ENCODE measurements at regions not wholly inside any gene's neighbourhood (a gene's known extent, or its start where the extent isn't known, plus 50 kb on each side); places are given as distances from the start of the nearest gene placed in this dataset.

DNA sequence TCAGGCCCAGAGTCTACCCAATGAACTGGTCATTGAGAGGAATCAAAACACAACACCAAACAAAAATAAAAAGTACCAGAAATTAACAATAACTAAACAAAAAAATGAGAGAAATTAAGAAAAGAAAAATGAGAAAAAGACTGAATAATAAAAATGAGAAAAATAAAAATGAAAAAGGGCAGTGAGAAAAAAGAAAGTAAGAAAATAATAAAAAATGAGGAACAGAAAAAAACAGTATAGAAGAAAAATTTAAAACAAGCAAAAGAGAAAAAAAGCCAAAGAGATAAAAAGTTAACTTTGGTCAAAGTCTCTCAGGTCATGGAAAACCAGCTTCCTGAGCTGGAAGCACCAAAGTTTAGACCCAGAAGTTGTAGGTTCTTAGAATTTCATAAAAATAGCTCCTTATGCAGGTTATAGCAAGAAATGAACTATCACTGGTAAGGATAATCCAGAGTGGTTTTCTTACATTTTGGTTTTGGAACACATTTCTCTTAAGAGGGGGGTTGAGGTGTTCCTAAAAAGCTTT is 51.0 kb upstream of the WDR17 start:
- no peaks in the 10 kb centered on the region for H3K27me3 ChIP-seq (ENCODE audit: low read depth, low read length)
- no peaks in the 10 kb centered on the region for H3K9me3 ChIP-seq (ENCODE audit: control insufficient read depth in 1 of 2, low read length in 2 of 2)
- H3K4me1 ChIP-seq (ENCODE audit: control insufficient read depth in 1 of 2, insufficient read depth in 2 of 2, low read length in 2 of 2) = no peaks in the 10 kb centered on the region
- H3K27ac ChIP-seq (ENCODE audit: low read length) = no peak overlapping the region
- no peak overlapping the region for H3K4me3 ChIP-seq (ENCODE audit: low read depth in 1 of 2, low read length in 2 of 2)
- no peaks in the 10 kb centered on the region for H3K36me3 ChIP-seq (ENCODE audit: control insufficient read depth in 1 of 2, insufficient read depth in 2 of 2, low read length in 2 of 2)
